ENCODE measurements at regions not wholly inside any gene's neighbourhood (a gene's known extent, or its start where the extent isn't known, plus 50 kb on each side); places are given as distances from the start of the nearest gene placed in this dataset.

GRCh38 chr20:40329321-40329720 is 359.7 kb downstream of the MAFB start:
- Histone ChIP-seq H2BK120ac (ENCODE audit: low read depth, low read length) (no peak overlapping the region), H3K18ac (ENCODE audit: low read length) (no peak overlapping the region), H2AFZ (ENCODE audit: low read length) (no peak overlapping the region), H4K8ac (ENCODE audit: low read depth, low read length) (no peak overlapping the region), H3K4me1 (ENCODE audit: control insufficient read depth in 2 of 2, insufficient read depth in 1 of 2, low read depth in 1 of 2, low read length in 2 of 2) (peaks cover 0 to 4% of the 10 kb centered on the region in 2 donors), H3K79me1 (ENCODE audit: low read depth, low read length) (no peaks in the 10 kb centered on the region), H3K14ac (ENCODE audit: low read length) (no peak overlapping the region), H3K23ac (ENCODE audit: low read depth, low read length, poor library complexity) (no peak overlapping the region), H3K4me3 (ENCODE audit: low read length in 2 of 2) (no peak overlapping the region), H4K91ac (ENCODE audit: low read depth, low read length, poor library complexity) (no peak overlapping the region), H3K27me3 (ENCODE audit: control insufficient read depth in 3 of 3, insufficient read depth in 3 of 3, low read depth in 1 of 3, low read length in 3 of 3) (no peaks in the 10 kb centered on the region), H2AK5ac (ENCODE audit: low read depth, low read length) (no peak overlapping the region), H3K9ac (ENCODE audit: low read depth, low read length, poor library complexity) (no peak overlapping the region), H2BK12ac (ENCODE audit: low read length) (no peak overlapping the region), H3K9me3 (replicated peaks in 1 of 2; ENCODE audit: control insufficient read depth in 2 of 2, insufficient read depth in 1 of 2, low read depth in 1 of 2, low read length in 2 of 2) (no peaks in the 10 kb centered on the region), H3K27ac (replicated peaks; ENCODE audit: low read length) (no peak overlapping the region), H3K4me2 (ENCODE audit: insufficient read depth, low read length, poor library complexity, severe bottlenecking) (no peak overlapping the region), H3K36me3 (replicated peaks in 1 of 2; ENCODE audit: control insufficient read depth in 2 of 2, insufficient read depth in 2 of 2, low read length in 2 of 2) (no peaks in the 10 kb centered on the region), H3K4ac (ENCODE audit: low read length) (no peak overlapping the region), H2BK15ac (ENCODE audit: low read length) (no peak overlapping the region), H2BK5ac (ENCODE audit: low read length) (no peak overlapping the region)
- no CpG with 5 or more reads among the region's 2 CpGs for WGBS, 2 donors (ENCODE audit: extremely low coverage in 2 of 2, insufficient read length in 2 of 2, insufficient replicate concordance in 1 of 2)
- no peak for DNase-seq (ENCODE audit: low spot score)

GRCh38 chr20:40326784-40327183 is 362.3 kb downstream of the MAFB start:
- Histone ChIP-seq H2AK5ac (ENCODE audit: low read depth, low read length) (no peak overlapping the region), H3K4ac (ENCODE audit: low read length) (no peak overlapping the region), H3K4me2 (ENCODE audit: insufficient read depth, low read length, poor library complexity, severe bottlenecking) (no peak overlapping the region), H3K23ac (ENCODE audit: low read depth, low read length, poor library complexity) (no peak overlapping the region), H3K14ac (ENCODE audit: low read length) (no peak overlapping the region), H2AFZ (ENCODE audit: low read length) (no peak overlapping the region), H4K8ac (ENCODE audit: low read depth, low read length) (no peak overlapping the region), H2BK12ac (ENCODE audit: low read length) (no peak overlapping the region), H3K27me3 (ENCODE audit: control insufficient read depth in 3 of 3, insufficient read depth in 3 of 3, low read depth in 1 of 3, low read length in 3 of 3) (no peaks in the 10 kb centered on the region), H2BK15ac (ENCODE audit: low read length) (no peak overlapping the region), H3K9ac (ENCODE audit: low read depth, low read length, poor library complexity) (no peak overlapping the region), H3K18ac (ENCODE audit: low read length) (no peak overlapping the region), H4K91ac (ENCODE audit: low read depth, low read length, poor library complexity) (no peak overlapping the region), H3K9me3 (replicated peaks in 1 of 2; ENCODE audit: control insufficient read depth in 2 of 2, insufficient read depth in 1 of 2, low read depth in 1 of 2, low read length in 2 of 2) (no peaks in the 10 kb centered on the region), H3K36me3 (replicated peaks in 1 of 2; ENCODE audit: control insufficient read depth in 2 of 2, insufficient read depth in 2 of 2, low read length in 2 of 2) (no peaks in the 10 kb centered on the region), H2BK5ac (ENCODE audit: low read length) (no peak overlapping the region), H3K27ac (replicated peaks; ENCODE audit: low read length) (no peak overlapping the region), H2BK120ac (ENCODE audit: low read depth, low read length) (no peak overlapping the region), H3K4me1 (ENCODE audit: control insufficient read depth in 2 of 2, insufficient read depth in 1 of 2, low read depth in 1 of 2, low read length in 2 of 2) (peaks cover 0 to 2% of the 10 kb centered on the region in 2 donors), H3K79me1 (ENCODE audit: low read depth, low read length) (no peaks in the 10 kb centered on the region), H3K4me3 (ENCODE audit: low read length in 2 of 2) (no peak overlapping the region)
- no peak for DNase-seq (ENCODE audit: low spot score)
- WGBS, 2 donors (ENCODE audit: extremely low coverage in 2 of 2, insufficient read length in 2 of 2, insufficient replicate concordance in 1 of 2), result no CpG with 5 or more reads among the region's 3 CpGs

GRCh38 chr20:40325006-40325568 is 363.9 kb downstream of the MAFB start:
- no peak overlapping the region for H2BK120ac ChIP-seq (ENCODE audit: low read depth, low read length)
- no peak overlapping the region for H2BK12ac ChIP-seq (ENCODE audit: low read length)
- H3K9me3 ChIP-seq (replicated peaks in 1 of 2; ENCODE audit: control insufficient read depth in 2 of 2, insufficient read depth in 1 of 2, low read depth in 1 of 2, low read length in 2 of 2), result no peaks in the 10 kb centered on the region
- no peak overlapping the region for H4K91ac ChIP-seq (ENCODE audit: low read depth, low read length, poor library complexity)
- no peak overlapping the region for H3K4ac ChIP-seq (ENCODE audit: low read length)
- no peaks in the 10 kb centered on the region for H3K79me1 ChIP-seq (ENCODE audit: low read depth, low read length)
- H3K36me3 ChIP-seq (replicated peaks in 1 of 2; ENCODE audit: control insufficient read depth in 2 of 2, insufficient read depth in 2 of 2, low read length in 2 of 2), result no peaks in the 10 kb centered on the region
- WGBS, 2 donors (ENCODE audit: extremely low coverage in 2 of 2, insufficient read length in 2 of 2, insufficient replicate concordance in 1 of 2), result no CpG with 5 or more reads among the region's 2 CpGs
- H4K8ac ChIP-seq (ENCODE audit: low read depth, low read length), result no peak overlapping the region
- no peak overlapping the region for H2BK15ac ChIP-seq (ENCODE audit: low read length)
- H3K18ac ChIP-seq (ENCODE audit: low read length), result no peak overlapping the region
- H3K4me2 ChIP-seq (ENCODE audit: insufficient read depth, low read length, poor library complexity, severe bottlenecking), result no peak overlapping the region
- no peak overlapping the region for H3K9ac ChIP-seq (ENCODE audit: low read depth, low read length, poor library complexity)
- no peaks in the 10 kb centered on the region for H3K27me3 ChIP-seq (ENCODE audit: control insufficient read depth in 3 of 3, insufficient read depth in 3 of 3, low read depth in 1 of 3, low read length in 3 of 3)
- H2AK5ac ChIP-seq (ENCODE audit: low read depth, low read length), result no peak overlapping the region
- H3K23ac ChIP-seq (ENCODE audit: low read depth, low read length, poor library complexity), result no peak overlapping the region
- H2BK5ac ChIP-seq (ENCODE audit: low read length), result no peak overlapping the region
- no peak for DNase-seq (ENCODE audit: low spot score)
- H2AFZ ChIP-seq (ENCODE audit: low read length), result no peak overlapping the region
- no peak overlapping the region for H3K27ac ChIP-seq (replicated peaks; ENCODE audit: low read length)
- no peak overlapping the region for H3K4me3 ChIP-seq (ENCODE audit: low read length in 2 of 2)
- H3K4me1 ChIP-seq (ENCODE audit: control insufficient read depth in 2 of 2, insufficient read depth in 1 of 2, low read depth in 1 of 2, low read length in 2 of 2), result peaks cover 0 to 2% of the 10 kb centered on the region in 2 donors
- no peak overlapping the region for H3K14ac ChIP-seq (ENCODE audit: low read length)

- Histone ChIP-seq H3K79me1 (ENCODE audit: low read depth, low read length) (no peaks in the 10 kb centered on the region), H3K18ac (ENCODE audit: low read length) (peak overlapping the region; percentile 22), H2BK15ac (ENCODE audit: low read length) (no peak overlapping the region), H3K4me1 (ENCODE audit: control insufficient read depth in 2 of 2, insufficient read depth in 1 of 2, low read depth in 1 of 2, low read length in 2 of 2) (peaks cover 0 to 2% of the 10 kb centered on the region in 2 donors), H2BK120ac (ENCODE audit: low read depth, low read length) (no peak overlapping the region), H3K9me3 (replicated peaks in 1 of 2; ENCODE audit: control insufficient read depth in 2 of 2, insufficient read depth in 1 of 2, low read depth in 1 of 2, low read length in 2 of 2) (no peaks in the 10 kb centered on the region), H2BK12ac (ENCODE audit: low read length) (no peak overlapping the region), H2BK5ac (ENCODE audit: low read length) (no peak overlapping the region), H2AK5ac (ENCODE audit: low read depth, low read length) (no peak overlapping the region), H3K27ac (replicated peaks; ENCODE audit: low read length) (no peak overlapping the region), H3K9ac (ENCODE audit: low read depth, low read length, poor library complexity) (no peak overlapping the region), H3K23ac (ENCODE audit: low read depth, low read length, poor library complexity) (no peak overlapping the region), H2AFZ (ENCODE audit: low read length) (no peak overlapping the region), H4K91ac (ENCODE audit: low read depth, low read length, poor library complexity) (no peak overlapping the region), H3K36me3 (replicated peaks in 1 of 2; ENCODE audit: control insufficient read depth in 2 of 2, insufficient read depth in 2 of 2, low read length in 2 of 2) (no peaks in the 10 kb centered on the region), H3K4me2 (ENCODE audit: insufficient read depth, low read length, poor library complexity, severe bottlenecking) (no peak overlapping the region), H3K27me3 (ENCODE audit: control insufficient read depth in 3 of 3, insufficient read depth in 3 of 3, low read depth in 1 of 3, low read length in 3 of 3) (no peaks in the 10 kb centered on the region), H3K4me3 (ENCODE audit: low read length in 2 of 2) (no peak overlapping the region), H4K8ac (ENCODE audit: low read depth, low read length) (no peak overlapping the region), H3K4ac (ENCODE audit: low read length) (no peak overlapping the region), H3K14ac (ENCODE audit: low read length) (no peak overlapping the region)
- no peak for DNase-seq (ENCODE audit: low spot score)
- no CpG with 5 or more reads among the region's 5 CpGs for WGBS, 2 donors (ENCODE audit: extremely low coverage in 2 of 2, insufficient read length in 2 of 2, insufficient replicate concordance in 1 of 2)
Measured at GRCh38 chr20:40323361-40323794, 365.7 kb downstream of the MAFB start.

Measured in neuronal stem cell (in vitro differentiated cells).